ENCODE measurements at regions not wholly inside any gene's neighbourhood (a gene's known extent, or its start where the extent isn't known, plus 50 kb on each side); places are given as distances from the start of the nearest gene placed in this dataset.

GRCh38 chr1:209428241-209428921 lies 155.1 kb upstream of the CAMK1G start:
- no peak overlapping the region for H3K27ac ChIP-seq (ENCODE audit: low read length)
- WGBS, result 70% methylated on average over 10 of the region's 10 CpGs
- ATAC-seq, result no peak
- no peaks in the 10 kb centered on the region for H3K27me3 ChIP-seq (ENCODE audit: control insufficient read depth, insufficient read depth)
- H3K4me1 ChIP-seq (ENCODE audit: control insufficient read depth, insufficient read depth, low read length), result no peaks in the 10 kb centered on the region
- H3K9me3 ChIP-seq (ENCODE audit: control insufficient read depth, low read length), result no peaks in the 10 kb centered on the region
- DNase-seq, result no peak
- intact Hi-C loops (cut with DNase I), result no loop called here
- H3K4me3 ChIP-seq (ENCODE audit: low read length), result no peak overlapping the region

GRCh38 chr1:209429611-209430010 lies 153.9 kb upstream of the CAMK1G start:
- ATAC-seq (no peak), DNase-seq (no peak)
- Histone ChIP-seq H3K27me3 (ENCODE audit: control insufficient read depth, insufficient read depth) (no peaks in the 10 kb centered on the region), H3K4me3 (ENCODE audit: low read length) (no peak overlapping the region), H3K9me3 (ENCODE audit: control insufficient read depth, low read length) (no peaks in the 10 kb centered on the region), H3K4me1 (ENCODE audit: control insufficient read depth, insufficient read depth, low read length) (no peaks in the 10 kb centered on the region), H3K27ac (ENCODE audit: low read length) (no peak overlapping the region)
- intact Hi-C loops (cut with DNase I), result no loop called here

GRCh38 chr1:209430107-209430506 lies 153.4 kb upstream of the CAMK1G start:
- Histone ChIP-seq H3K27ac (ENCODE audit: low read length) (no peak overlapping the region), H3K27me3 (ENCODE audit: control insufficient read depth, insufficient read depth) (no peaks in the 10 kb centered on the region)
- no peak for ATAC-seq

GRCh38 chr1:209430821-209431259 lies 152.7 kb upstream of the CAMK1G start:
- intact Hi-C loops (cut with DNase I), result no loop called here
- H3K27ac ChIP-seq (ENCODE audit: low read length), result no peak overlapping the region
- no peaks in the 10 kb centered on the region for H3K9me3 ChIP-seq (ENCODE audit: control insufficient read depth, low read length)
- ATAC-seq, result no peak
- no peaks in the 10 kb centered on the region for H3K27me3 ChIP-seq (ENCODE audit: control insufficient read depth, insufficient read depth)
- 90% methylated on average over 5 of the region's 5 CpGs for WGBS
- no peak for DNase-seq
- no peak overlapping the region for H3K4me3 ChIP-seq (ENCODE audit: low read length)
- H3K4me1 ChIP-seq (ENCODE audit: control insufficient read depth, insufficient read depth, low read length), result no peaks in the 10 kb centered on the region

More at GRCh38 chr1:209430107-209430506, 153.4 kb upstream of the CAMK1G start:
- 78% methylated on average over 3 of the region's 3 CpGs for WGBS
- no peak for DNase-seq
- no peaks in the 10 kb centered on the region for H3K4me1 ChIP-seq (ENCODE audit: control insufficient read depth, insufficient read depth, low read length)
- intact Hi-C loops (cut with DNase I), result no loop called here
- no peak overlapping the region for H3K4me3 ChIP-seq (ENCODE audit: low read length)
- H3K9me3 ChIP-seq (ENCODE audit: control insufficient read depth, low read length), result no peaks in the 10 kb centered on the region

- Histone ChIP-seq H3K9me3 (ENCODE audit: control insufficient read depth, low read length) (no peaks in the 10 kb centered on the region), H3K27me3 (ENCODE audit: control insufficient read depth, insufficient read depth) (no peaks in the 10 kb centered on the region), H3K4me1 (ENCODE audit: control insufficient read depth, insufficient read depth, low read length) (no peaks in the 10 kb centered on the region), H3K27ac (ENCODE audit: low read length) (no peak overlapping the region), H3K4me3 (ENCODE audit: low read length) (no peak overlapping the region)
- WGBS, result 89% methylated on average over 3 of the region's 3 CpGs
- intact Hi-C loops (cut with DNase I), result no loop called here
- DNase-seq (no peak), ATAC-seq (no peak)
Observed at GRCh38 chr1:209431402-209431801, 152.1 kb upstream of the CAMK1G start.

- no peak for ATAC-seq
- 91% methylated on average over 12 of the region's 12 CpGs for WGBS
- no peak overlapping the region for H3K4me3 ChIP-seq (ENCODE audit: low read length)
- no peaks in the 10 kb centered on the region for H3K9me3 ChIP-seq (ENCODE audit: control insufficient read depth, low read length)
- no peak overlapping the region for H3K27ac ChIP-seq (ENCODE audit: low read length)
- H3K4me1 ChIP-seq (ENCODE audit: control insufficient read depth, insufficient read depth, low read length), result no peaks in the 10 kb centered on the region
- intact Hi-C loops (cut with DNase I), result no loop called here
- no peaks in the 10 kb centered on the region for H3K27me3 ChIP-seq (ENCODE audit: control insufficient read depth, insufficient read depth)
- no peak for DNase-seq
Observed at GRCh38 chr1:209431813-209432442, 151.6 kb upstream of the CAMK1G start.

GRCh38 chr1:209432443-209432825 lies 151.1 kb upstream of the CAMK1G start:
- no peak overlapping the region for H3K27ac ChIP-seq (ENCODE audit: low read length)
- H3K27me3 ChIP-seq (ENCODE audit: control insufficient read depth, insufficient read depth), result no peaks in the 10 kb centered on the region
- H3K4me1 ChIP-seq (ENCODE audit: control insufficient read depth, insufficient read depth, low read length), result no peaks in the 10 kb centered on the region
- no peak for DNase-seq
- H3K9me3 ChIP-seq (ENCODE audit: control insufficient read depth, low read length), result no peaks in the 10 kb centered on the region
- WGBS, result 83% methylated on average over 4 of the region's 4 CpGs
- no peak for ATAC-seq
- H3K4me3 ChIP-seq (ENCODE audit: low read length), result no peak overlapping the region
- intact Hi-C loops (cut with DNase I), result no loop called here

GRCh38 chr1:209433649-209434031 lies 149.9 kb upstream of the CAMK1G start:
- WGBS, result 59% methylated on average over 3 of the region's 3 CpGs
- Histone ChIP-seq H3K9me3 (ENCODE audit: control insufficient read depth, low read length) (no peaks in the 10 kb centered on the region), H3K4me3 (ENCODE audit: low read length) (no peak overlapping the region), H3K27ac (ENCODE audit: low read length) (no peak overlapping the region), H3K27me3 (ENCODE audit: control insufficient read depth, insufficient read depth) (no peaks in the 10 kb centered on the region), H3K4me1 (ENCODE audit: control insufficient read depth, insufficient read depth, low read length) (no peaks in the 10 kb centered on the region)
- ATAC-seq (no peak), DNase-seq (no peak)
- intact Hi-C loops (cut with DNase I), result no loop called here

GRCh38 chr1:209434066-209434465 lies 149.4 kb upstream of the CAMK1G start:
- H3K4me1 ChIP-seq (ENCODE audit: control insufficient read depth, insufficient read depth, low read length), result no peaks in the 10 kb centered on the region
- H3K27ac ChIP-seq (ENCODE audit: low read length), result no peak overlapping the region
- intact Hi-C loops (cut with DNase I), result no loop called here
- H3K4me3 ChIP-seq (ENCODE audit: low read length), result no peak overlapping the region
- ATAC-seq, result no peak
- H3K27me3 ChIP-seq (ENCODE audit: control insufficient read depth, insufficient read depth), result no peaks in the 10 kb centered on the region
- no peaks in the 10 kb centered on the region for H3K9me3 ChIP-seq (ENCODE audit: control insufficient read depth, low read length)
- 84% methylated on average over 1 of the region's 1 CpG for WGBS
- DNase-seq, result no peak

GRCh38 chr1:209434631-209435217 lies 148.8 kb upstream of the CAMK1G start:
- Histone ChIP-seq H3K9me3 (ENCODE audit: control insufficient read depth, low read length) (no peaks in the 10 kb centered on the region), H3K27me3 (ENCODE audit: control insufficient read depth, insufficient read depth) (no peaks in the 10 kb centered on the region), H3K4me3 (ENCODE audit: low read length) (no peak overlapping the region), H3K4me1 (ENCODE audit: control insufficient read depth, insufficient read depth, low read length) (no peaks in the 10 kb centered on the region), H3K27ac (ENCODE audit: low read length) (no peak overlapping the region)
- intact Hi-C loops (cut with DNase I), result no loop called here
- ATAC-seq (no peak), DNase-seq (no peak)
- WGBS, result 66% methylated on average over 7 of the region's 7 CpGs

- Histone ChIP-seq H3K4me1 (ENCODE audit: control insufficient read depth, insufficient read depth, low read length) (no peaks in the 10 kb centered on the region), H3K4me3 (ENCODE audit: low read length) (no peak overlapping the region), H3K9me3 (ENCODE audit: control insufficient read depth, low read length) (no peaks in the 10 kb centered on the region), H3K27me3 (ENCODE audit: control insufficient read depth, insufficient read depth) (no peaks in the 10 kb centered on the region), H3K27ac (ENCODE audit: low read length) (no peak overlapping the region)
- ATAC-seq (peak; percentile 61 to 68), DNase-seq (peak; percentile 54 to 77 (median 74))
- intact Hi-C loops (cut with DNase I), result no loop called here
- 30% methylated on average over 6 of the region's 6 CpGs for WGBS
Observed at GRCh38 chr1:209435654-209436566, 147.6 kb upstream of the CAMK1G start.
